A549 (cell line): ENCODE measurements at regions not wholly inside any gene's neighbourhood (a gene's known extent, or its start where the extent isn't known, plus 50 kb on each side); places are given as distances from the start of the nearest gene placed in this dataset.

Experiments
- ATAC-seq, 2 experiments: fragments of 200-7000 bp in 1 of 2; fragments of >200 bp in 1 of 2; cut with Nextera tagmentation in 1 of 2; cut with Tn5 transposase in 1 of 2; 3 replicates each; pipeline versions ENCODE4 v1.8.0 to v1.9.1; 2018 to 2020; ENCODE audit warnings: mild to moderate bottlenecking in 1 of 2, moderate library complexity in 1 of 2
- CTCF ChIA-PET: fragments of 300-600 bp; sonication (Branson Sonifier 250); formaldehyde crosslinking; extraction: SDS; loops from one replicate; lab custom pipeline; 2021; ENCODE audit warnings: antibody characterized with exemption, inconsistent platforms; lab: Yijun Ruan, JAX
- POLR2A ChIA-PET: fragments of 350-600 bp; formaldehyde crosslinking; extraction: SDS; loops from one replicate; lab custom pipeline; 2021; ENCODE audit warnings: antibody characterized with exemption, inconsistent platforms; lab: Yijun Ruan, JAX
- DNase-seq, 2 experiments: peaks; one replicate each; pipeline versions ENCODE4 v3.0.0 to v3.0.0-alpha.2; 2011 to 2016; ENCODE audit warnings: low read depth in 1 of 2, low spot score in 1 of 2
- FAIRE-seq: peaks from 2 replicates; lab custom pipeline; 2011; peaks lifted over from hg19 to GRCh38; lab: Jason Lieb, UNC
- H3K27ac ChIP-seq, 2 experiments: fragments of >200 bp; sonication (Bioruptor Twin); formaldehyde crosslinking; 3 replicates each; pipeline ENCODE4 v1.5.1; 2016 to 2017
- H3K4me1 ChIP-seq: fragments of >200 bp; sonication (Bioruptor Twin); formaldehyde crosslinking; 3 replicates; pipeline ENCODE4 v1.6.1; 2016
- H3K4me2 ChIP-seq: fragments of >200 bp; sonication (Bioruptor Twin); formaldehyde crosslinking; 3 replicates; pipeline ENCODE4 v1.6.1; 2016
- H3K4me3 ChIP-seq: fragments of >200 bp; sonication (Bioruptor Twin); formaldehyde crosslinking; 3 replicates; pipeline ENCODE4 v1.5.1; 2016
- H3K9me3 ChIP-seq: fragments of >200 bp; sonication (Bioruptor Twin); formaldehyde crosslinking; 3 replicates; pipeline ENCODE4 v1.6.1; 2016
- BHLHE40 ChIP-seq: IDR thresholded peaks from 2 replicates; pipeline ENCODE4 v1.6.1; 2012; ENCODE audit warnings: low read depth, low read length, inconsistent platforms
- CBX8 ChIP-seq: fragments of 200-600 bp; sonication (generic); IDR thresholded peaks from 2 replicates; pipeline ENCODE4 v1.6.1; 2016
- CEBPB ChIP-seq, 2 experiments: fragments of >200 bp in 1 of 2; sonication (Bioruptor Twin) in 1 of 2; formaldehyde crosslinking in 1 of 2; IDR thresholded peaks; 2 replicates each; pipeline ENCODE4 v1.6.1; 2012 to 2016
- CHD4 ChIP-seq: fragments of 200-600 bp; sonication (generic); IDR thresholded peaks from 2 replicates; pipeline ENCODE4 v1.6.1; 2016; ENCODE audit warnings: antibody characterized with exemption, mild to moderate bottlenecking, borderline replicate concordance
- EHF ChIP-seq: fragments of 250-450 bp; sonication (Bioruptor Pico); IDR thresholded peaks from 2 replicates; pipeline ENCODE4 v1.5.0; 2020; ENCODE audit warnings: mild to moderate bottlenecking
- HOXA7 ChIP-seq: fragments of 250-450 bp; sonication (Bioruptor Pico); IDR thresholded peaks from 2 replicates; pipeline ENCODE4 v1.5.0; 2020; ENCODE audit warnings: mild to moderate bottlenecking, moderate library complexity
- HOXB13 ChIP-seq: fragments of 250-450 bp; sonication (Bioruptor Pico); IDR thresholded peaks from 2 replicates; pipeline ENCODE4 v1.5.0; 2020; ENCODE audit warnings: low read depth, mild to moderate bottlenecking, moderate library complexity
- JUNB ChIP-seq: fragments of >200 bp; sonication (Bioruptor Twin); formaldehyde crosslinking; IDR thresholded peaks from 2 replicates; pipeline ENCODE4 v1.6.1; 2016
- MAFK ChIP-seq: fragments of 450-650 bp; IDR thresholded peaks from 2 replicates; pipeline ENCODE4 v1.6.1; 2014; ENCODE audit not compliant: partially characterized antibody
- NR3C1 ChIP-seq: fragments of >200 bp; sonication (Bioruptor Twin); formaldehyde crosslinking; IDR thresholded peaks from 3 replicates; pipeline ENCODE4 v1.6.1; 2017
- PHF8 ChIP-seq: fragments of 200-600 bp; sonication (generic); IDR thresholded peaks from 2 replicates; pipeline ENCODE4 v1.6.1; 2016; ENCODE audit warnings: low read depth, mild to moderate bottlenecking, antibody characterized with exemption, moderate library complexity, borderline replicate concordance
- POLR2A ChIP-seq: IDR thresholded peaks from 2 replicates; pipeline ENCODE4 v1.6.1; 2012; ENCODE audit warnings: mild to moderate bottlenecking, low read length
- POLR2AphosphoS2 ChIP-seq: conservative IDR thresholded peaks from 2 replicates; pipeline ENCODE4 v1.6.1; 2012; ENCODE audit warnings: low read length, improper control_type of control experiment, inconsistent platforms
- RAD21 ChIP-seq, 2 experiments: fragments of >200 bp in 1 of 2; sonication (Bioruptor Twin) in 1 of 2; formaldehyde crosslinking in 1 of 2; IDR thresholded peaks in 1 of 2; conservative IDR thresholded peaks in 1 of 2; 2 replicates in 1 of 2; 3 replicates in 1 of 2; pipeline ENCODE4 v1.6.1; 2012 to 2018; ENCODE audit warnings: inconsistent platforms in 1 of 2
- RCOR1 ChIP-seq: fragments of 150-350 bp; IDR thresholded peaks from 2 replicates; pipeline ENCODE4 v1.6.1; 2014; ENCODE audit warnings: antibody characterized with exemption, low read length, low read depth
- SREBF2 ChIP-seq: fragments of 450-650 bp; IDR thresholded peaks from 2 replicates; pipeline ENCODE4 v1.6.1; 2014; ENCODE audit warnings: mild to moderate bottlenecking, moderate library complexity
- ZC3H11A ChIP-seq: fragments of 450-650 bp; IDR thresholded peaks from 2 replicates; pipeline ENCODE4 v1.6.1; 2014; ENCODE audit warnings: antibody characterized with exemption, mild to moderate bottlenecking
- ZSCAN20 ChIP-seq: fragments of 250-450 bp; sonication (Bioruptor Pico); IDR thresholded peaks from 2 replicates; pipeline ENCODE4 v1.8.0; 2022; ENCODE audit warnings: mild to moderate bottlenecking, moderate library complexity
- WGBS: methylation state at CpG from one replicate; pipeline ENCODE4 v1.1.6; 2017; ENCODE audit errors: missing lambda C conversion rate; 5-methylcytosine and 5-hydroxymethylcytosine counted together
- TF ChIP-seq, protein P1 (sequence below): fragments of 250-450 bp; sonication (Bioruptor Pico); IDR thresholded peaks from 2 replicates; pipeline ENCODE4 v1.5.0; 2021; ENCODE audit warnings: mild to moderate bottlenecking, moderate library complexity, borderline replicate concordance
- TF ChIP-seq, protein P2 (sequence below): fragments of 250-450 bp; sonication (Bioruptor Pico); IDR thresholded peaks from 2 replicates; pipeline ENCODE4 v1.5.0; 2020; ENCODE audit warnings: low read depth, mild to moderate bottlenecking, moderate library complexity

DNA sequence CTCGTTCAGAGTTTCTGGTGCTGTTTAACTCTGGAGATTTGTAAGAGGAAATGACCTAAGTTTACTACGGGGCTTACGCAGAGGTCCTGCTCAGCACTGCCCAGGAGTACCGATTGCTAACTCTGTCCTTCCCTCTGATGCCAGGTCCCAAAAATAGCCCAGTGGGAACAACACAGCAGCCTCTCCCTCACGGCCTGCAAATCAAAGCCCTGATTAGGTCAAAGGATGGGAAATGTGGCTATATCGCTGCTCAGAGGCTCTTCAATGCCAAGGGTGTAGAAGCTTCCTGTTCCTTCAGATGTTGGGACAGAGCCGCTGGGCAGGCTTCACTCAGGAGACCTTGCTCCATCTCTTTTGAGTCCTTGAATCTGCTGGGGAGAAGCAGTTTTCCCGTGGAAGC, 174.2 kb upstream of the KCNJ16 start (continued):
- TF ChIP-seq CEBPB (IDR thresholded peaks at IDR 0.05): no peak
- no peak for TF ChIP-seq JUNB
- no peak for TF ChIP-seq ZC3H11A
- TF ChIP-seq RAD21 (conservative IDR thresholded peaks at IDR 0.05 in 1 of 2, IDR thresholded peaks at IDR 0.05 in 1 of 2): no peak
- no peak for TF ChIP-seq HOXA7 (CRISPR knock-in tag)
- TF ChIP-seq PHF8: no peak
- TF ChIP-seq, protein P1, sequence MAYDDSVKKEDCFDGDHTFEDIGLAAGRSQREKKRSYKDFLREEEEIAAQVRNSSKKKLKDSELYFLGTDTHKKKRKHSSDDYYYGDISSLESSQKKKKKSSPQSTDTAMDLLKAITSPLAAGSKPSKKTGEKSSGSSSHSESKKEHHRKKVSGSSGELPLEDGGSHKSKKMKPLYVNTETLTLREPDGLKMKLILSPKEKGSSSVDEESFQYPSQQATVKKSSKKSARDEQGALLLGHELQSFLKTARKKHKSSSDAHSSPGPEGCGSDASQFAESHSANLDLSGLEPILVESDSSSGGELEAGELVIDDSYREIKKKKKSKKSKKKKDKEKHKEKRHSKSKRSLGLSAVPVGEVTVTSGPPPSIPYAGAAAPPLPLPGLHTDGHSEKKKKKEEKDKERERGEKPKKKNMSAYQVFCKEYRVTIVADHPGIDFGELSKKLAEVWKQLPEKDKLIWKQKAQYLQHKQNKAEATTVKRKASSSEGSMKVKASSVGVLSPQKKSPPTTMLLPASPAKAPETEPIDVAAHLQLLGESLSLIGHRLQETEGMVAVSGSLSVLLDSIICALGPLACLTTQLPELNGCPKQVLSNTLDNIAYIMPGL: no peak
- TF ChIP-seq HOXB13 (CRISPR knock-in tag): no peak
- TF ChIP-seq, all 56 proteins: peak for 0

DNA sequence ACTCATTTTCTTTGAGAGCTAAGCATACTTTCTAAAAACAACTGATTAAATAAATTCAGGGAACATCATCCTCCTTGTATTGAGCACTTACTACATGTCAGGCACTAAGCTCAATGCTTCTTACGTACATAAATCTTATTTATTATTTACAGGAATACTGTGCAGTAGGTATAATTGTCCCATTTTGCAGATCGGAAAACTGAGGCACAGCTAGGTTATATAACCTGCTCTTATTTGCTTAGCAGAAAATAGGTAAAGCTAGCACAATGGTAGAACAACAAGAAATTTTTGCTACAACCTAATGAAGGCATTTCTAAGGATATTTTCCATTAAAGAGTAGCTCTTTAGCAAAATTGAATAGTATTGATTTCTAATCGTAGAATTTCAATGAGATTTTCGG, 168.7 kb upstream of the KCNJ16 start:
- CTCF ChIA-PET: interaction anchor here (1.2 kb wide), 1 partner anchor 195 kb away, joined by 3 read pairs; no protein-coding TSS in a partner anchor
- FAIRE-seq: no peak
- Histone ChIP-seq H3K4me3 (no peak overlapping the region), H3K9me3 (no peaks in the 10 kb centered on the region), H3K4me1 (no peaks in the 10 kb centered on the region), H3K4me2 (no peak overlapping the region), H3K27ac (no peak overlapping the region)
- WGBS: 65% methylated on average over 4 of the region's 4 CpGs
- TF ChIP-seq NR3C1 (no peak), BHLHE40 (no peak), RCOR1 (no peak)
- no peak for DNase-seq
- no peak for ATAC-seq
- POLR2A ChIA-PET: interaction anchor here (0.7 kb wide), 1 partner anchor 143 kb away, joined by 3 read pairs; no protein-coding TSS in a partner anchor

DNA sequence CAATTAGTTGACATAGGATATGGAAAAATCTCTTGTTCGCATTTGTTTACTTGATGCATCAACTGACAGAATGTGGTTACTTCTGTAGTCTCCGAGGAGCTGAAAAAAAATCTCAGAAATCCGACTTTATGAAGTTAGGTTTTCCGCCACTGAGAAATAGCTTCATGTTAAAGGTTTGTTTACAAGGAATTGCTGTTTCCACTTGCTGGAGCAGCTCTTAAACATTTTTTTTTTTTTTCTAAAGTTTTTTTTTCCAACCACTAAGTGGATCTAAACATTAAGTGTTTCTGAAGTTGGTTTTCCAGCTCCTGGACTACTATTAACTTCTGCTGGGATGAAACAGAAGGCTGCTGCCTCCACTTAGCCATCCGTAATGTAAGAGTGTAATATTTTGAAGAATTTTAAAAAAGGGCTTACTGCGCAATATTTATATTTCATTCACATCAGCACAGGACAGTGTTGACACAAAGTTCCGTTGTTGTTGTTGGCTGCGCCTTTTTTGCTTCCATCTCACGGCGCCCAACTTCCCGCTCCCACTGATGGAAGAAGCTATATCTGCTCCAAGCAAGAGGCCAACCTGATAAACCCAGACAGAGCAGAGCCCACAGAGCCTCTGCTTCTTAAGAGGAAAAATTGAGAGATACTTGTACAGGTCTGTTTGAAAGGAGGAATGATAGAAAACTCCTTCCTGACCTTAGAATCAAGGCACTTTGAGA, 167.7 kb upstream of the KCNJ16 start:
- TF ChIP-seq SREBF2 (no peak), CHD4 (no peak), RCOR1 (no peak), HOXA7 (CRISPR knock-in tag) (no peak), EHF (CRISPR knock-in tag) (no peak), MAFK (no peak), BHLHE40 (no peak), POLR2A (no peak), POLR2AphosphoS2 (no peak), ZSCAN20 (CRISPR knock-in tag) (no peak), PHF8 (no peak), CBX8 (no peak)
- TF ChIP-seq, protein P2, sequence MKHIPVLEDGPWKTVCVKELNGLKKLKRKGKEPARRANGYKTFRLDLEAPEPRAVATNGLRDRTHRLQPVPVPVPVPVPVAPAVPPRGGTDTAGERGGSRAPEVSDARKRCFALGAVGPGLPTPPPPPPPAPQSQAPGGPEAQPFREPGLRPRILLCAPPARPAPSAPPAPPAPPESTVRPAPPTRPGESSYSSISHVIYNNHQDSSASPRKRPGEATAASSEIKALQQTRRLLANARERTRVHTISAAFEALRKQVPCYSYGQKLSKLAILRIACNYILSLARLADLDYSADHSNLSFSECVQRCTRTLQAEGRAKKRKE (CRISPR knock-in tag): no peak
- POLR2A ChIA-PET: interaction anchor here (0.7 kb wide), 1 partner anchor 144 kb away, joined by 3 read pairs; no protein-coding TSS in a partner anchor
- DNase-seq (no peak), ATAC-seq (no peak), FAIRE-seq (no peak)
- no peak overlapping the region for H3K27ac ChIP-seq
- H3K4me3 ChIP-seq: no peak overlapping the region
- no peak overlapping the region for H3K4me2 ChIP-seq
- H3K9me3 ChIP-seq: no peaks in the 10 kb centered on the region
- no peaks in the 10 kb centered on the region for H3K4me1 ChIP-seq
- CTCF ChIA-PET: interaction anchor here (0.7 to 1.2 kb wide), 2 partner anchors 194 to 206 kb away, joined by 3 to 5 read pairs; no protein-coding TSS in a partner anchor
- WGBS: 71% methylated on average over 11 of the region's 11 CpGs
